Liver (tissue), 3 donors: ENCODE measurements at regions not wholly inside any gene's neighbourhood (a gene's known extent, or its start where the extent isn't known, plus 50 kb on each side); places are given as distances from the start of the nearest gene placed in this dataset.

ENCODE experiments used
- EGR1 ChIP-seq, 2 donors: IDR thresholded peaks; 2 replicates each; pipeline ENCODE4 v1.6.1; 2016 to 2018; ENCODE audit warnings: antibody characterized with exemption in 2 of 2, low read depth in 2 of 2
- GABPA ChIP-seq, 2 donors: IDR thresholded peaks in 1 of 2; conservative IDR thresholded peaks in 1 of 2; 2 replicates each; pipeline ENCODE4 v1.6.1; 2016; ENCODE audit warnings: antibody characterized with exemption in 2 of 2, mild to moderate bottlenecking in 1 of 2, moderate library complexity in 1 of 2
- HNF4G ChIP-seq: IDR thresholded peaks from 2 replicates; pipeline ENCODE4 v1.6.1; 2016; ENCODE audit warnings: antibody characterized with exemption
- JUND ChIP-seq, 2 donors: IDR thresholded peaks; 2 replicates each; pipeline ENCODE4 v1.6.1; 2016; ENCODE audit warnings: antibody characterized with exemption in 2 of 2
- RAD21 ChIP-seq, 2 donors: IDR thresholded peaks; 2 replicates each; pipeline ENCODE4 v1.6.1; 2016; ENCODE audit warnings: antibody characterized with exemption in 2 of 2, mild to moderate bottlenecking in 2 of 2
- RXRA ChIP-seq, 2 donors: IDR thresholded peaks; 2 replicates each; pipeline ENCODE4 v1.6.1; 2017 to 2018; ENCODE audit warnings: antibody characterized with exemption in 2 of 2, mild to moderate bottlenecking in 1 of 2
- SP1 ChIP-seq: IDR thresholded peaks from 2 replicates; pipeline ENCODE4 v1.6.1; 2018; ENCODE audit warnings: antibody characterized with exemption, mild to moderate bottlenecking
- TAF1 ChIP-seq: conservative IDR thresholded peaks from 2 replicates; pipeline ENCODE4 v1.6.1; 2016; ENCODE audit warnings: antibody characterized with exemption, mild to moderate bottlenecking
- YY1 ChIP-seq: IDR thresholded peaks from 2 replicates; pipeline ENCODE4 v1.6.1; 2016; ENCODE audit warnings: antibody characterized with exemption, mild to moderate bottlenecking
- TF ChIP-seq, protein P1 (sequence below): fragments of 150-350 bp; IDR thresholded peaks from 2 replicates; pipeline ENCODE4 v1.5.1; 2017; ENCODE audit warnings: improper control_type of control experiment, low read depth, low read length; ENCODE audit not compliant: missing input control
- TF ChIP-seq, protein P2 (sequence below): IDR thresholded peaks from 2 replicates; pipeline ENCODE4 v1.6.1; 2016; ENCODE audit warnings: antibody characterized with exemption
- TF ChIP-seq, protein P3 (sequence below): IDR thresholded peaks from 2 replicates; pipeline ENCODE4 v1.6.1; 2016; ENCODE audit warnings: antibody characterized with exemption
- TF ChIP-seq, protein P4 (sequence below): IDR thresholded peaks from 2 replicates; pipeline ENCODE4 v1.6.1; 2016; ENCODE audit warnings: antibody characterized with exemption
- TF ChIP-seq, protein P5 (sequence below): IDR thresholded peaks from 2 replicates; pipeline ENCODE4 v1.6.1; 2016; ENCODE audit warnings: antibody characterized with exemption, mild to moderate bottlenecking
- donor health status: healthy.
- donor health status: healthy.

DNA sequence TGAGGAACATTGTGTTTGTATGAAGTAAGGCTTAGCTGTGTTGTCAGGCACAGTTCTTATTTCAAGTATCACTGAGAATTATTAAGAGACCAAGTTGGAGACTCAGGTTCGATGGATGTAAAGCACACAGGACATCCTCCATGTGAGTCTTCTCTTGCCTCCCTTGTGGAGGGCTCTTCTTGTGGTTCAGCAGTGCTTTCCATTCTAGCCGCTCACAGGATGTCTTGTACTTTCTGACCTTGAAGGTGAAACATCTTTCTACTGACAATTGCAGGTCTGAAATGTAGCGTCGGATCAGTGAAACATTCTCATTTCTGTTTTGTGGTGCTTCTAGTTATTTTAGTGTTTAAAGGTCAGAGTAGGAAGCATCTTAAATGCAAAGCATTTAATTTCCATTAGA, 154.6 kb downstream of the HIPK3 start:
- TF ChIP-seq JUND (IDR thresholded peaks at IDR 0.05) (no peak), RAD21 (IDR thresholded peaks at IDR 0.05) (no peak), RXRA (IDR thresholded peaks at IDR 0.05) (no peak), TAF1 (no peak), GABPA (IDR thresholded peaks at IDR 0.05 in 1 of 2, conservative IDR thresholded peaks at IDR 0.05 in 1 of 2) (no peak), YY1 (no peak), EGR1 (IDR thresholded peaks at IDR 0.05; ENCODE audit: low read depth in 2 of 2) (no peak), SP1 (no peak), HNF4G (no peak)
- TF ChIP-seq, protein P1, sequence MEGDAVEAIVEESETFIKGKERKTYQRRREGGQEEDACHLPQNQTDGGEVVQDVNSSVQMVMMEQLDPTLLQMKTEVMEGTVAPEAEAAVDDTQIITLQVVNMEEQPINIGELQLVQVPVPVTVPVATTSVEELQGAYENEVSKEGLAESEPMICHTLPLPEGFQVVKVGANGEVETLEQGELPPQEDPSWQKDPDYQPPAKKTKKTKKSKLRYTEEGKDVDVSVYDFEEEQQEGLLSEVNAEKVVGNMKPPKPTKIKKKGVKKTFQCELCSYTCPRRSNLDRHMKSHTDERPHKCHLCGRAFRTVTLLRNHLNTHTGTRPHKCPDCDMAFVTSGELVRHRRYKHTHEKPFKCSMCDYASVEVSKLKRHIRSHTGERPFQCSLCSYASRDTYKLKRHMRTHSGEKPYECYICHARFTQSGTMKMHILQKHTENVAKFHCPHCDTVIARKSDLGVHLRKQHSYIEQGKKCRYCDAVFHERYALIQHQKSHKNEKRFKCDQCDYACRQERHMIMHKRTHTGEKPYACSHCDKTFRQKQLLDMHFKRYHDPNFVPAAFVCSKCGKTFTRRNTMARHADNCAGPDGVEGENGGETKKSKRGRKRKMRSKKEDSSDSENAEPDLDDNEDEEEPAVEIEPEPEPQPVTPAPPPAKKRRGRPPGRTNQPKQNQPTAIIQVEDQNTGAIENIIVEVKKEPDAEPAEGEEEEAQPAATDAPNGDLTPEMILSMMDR = no peak
- TF ChIP-seq, protein P2, sequence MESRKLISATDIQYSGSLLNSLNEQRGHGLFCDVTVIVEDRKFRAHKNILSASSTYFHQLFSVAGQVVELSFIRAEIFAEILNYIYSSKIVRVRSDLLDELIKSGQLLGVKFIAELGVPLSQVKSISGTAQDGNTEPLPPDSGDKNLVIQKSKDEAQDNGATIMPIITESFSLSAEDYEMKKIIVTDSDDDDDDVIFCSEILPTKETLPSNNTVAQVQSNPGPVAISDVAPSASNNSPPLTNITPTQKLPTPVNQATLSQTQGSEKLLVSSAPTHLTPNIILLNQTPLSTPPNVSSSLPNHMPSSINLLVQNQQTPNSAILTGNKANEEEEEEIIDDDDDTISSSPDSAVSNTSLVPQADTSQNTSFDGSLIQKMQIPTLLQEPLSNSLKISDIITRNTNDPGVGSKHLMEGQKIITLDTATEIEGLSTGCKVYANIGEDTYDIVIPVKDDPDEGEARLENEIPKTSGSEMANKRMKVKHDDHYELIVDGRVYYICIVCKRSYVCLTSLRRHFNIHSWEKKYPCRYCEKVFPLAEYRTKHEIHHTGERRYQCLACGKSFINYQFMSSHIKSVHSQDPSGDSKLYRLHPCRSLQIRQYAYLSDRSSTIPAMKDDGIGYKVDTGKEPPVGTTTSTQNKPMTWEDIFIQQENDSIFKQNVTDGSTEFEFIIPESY = no peak
- TF ChIP-seq, protein P3, sequence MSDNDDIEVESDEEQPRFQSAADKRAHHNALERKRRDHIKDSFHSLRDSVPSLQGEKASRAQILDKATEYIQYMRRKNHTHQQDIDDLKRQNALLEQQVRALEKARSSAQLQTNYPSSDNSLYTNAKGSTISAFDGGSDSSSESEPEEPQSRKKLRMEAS = no peak
- TF ChIP-seq, protein P4, sequence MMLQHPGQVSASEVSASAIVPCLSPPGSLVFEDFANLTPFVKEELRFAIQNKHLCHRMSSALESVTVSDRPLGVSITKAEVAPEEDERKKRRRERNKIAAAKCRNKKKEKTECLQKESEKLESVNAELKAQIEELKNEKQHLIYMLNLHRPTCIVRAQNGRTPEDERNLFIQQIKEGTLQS = no peak
- TF ChIP-seq, protein P5, sequence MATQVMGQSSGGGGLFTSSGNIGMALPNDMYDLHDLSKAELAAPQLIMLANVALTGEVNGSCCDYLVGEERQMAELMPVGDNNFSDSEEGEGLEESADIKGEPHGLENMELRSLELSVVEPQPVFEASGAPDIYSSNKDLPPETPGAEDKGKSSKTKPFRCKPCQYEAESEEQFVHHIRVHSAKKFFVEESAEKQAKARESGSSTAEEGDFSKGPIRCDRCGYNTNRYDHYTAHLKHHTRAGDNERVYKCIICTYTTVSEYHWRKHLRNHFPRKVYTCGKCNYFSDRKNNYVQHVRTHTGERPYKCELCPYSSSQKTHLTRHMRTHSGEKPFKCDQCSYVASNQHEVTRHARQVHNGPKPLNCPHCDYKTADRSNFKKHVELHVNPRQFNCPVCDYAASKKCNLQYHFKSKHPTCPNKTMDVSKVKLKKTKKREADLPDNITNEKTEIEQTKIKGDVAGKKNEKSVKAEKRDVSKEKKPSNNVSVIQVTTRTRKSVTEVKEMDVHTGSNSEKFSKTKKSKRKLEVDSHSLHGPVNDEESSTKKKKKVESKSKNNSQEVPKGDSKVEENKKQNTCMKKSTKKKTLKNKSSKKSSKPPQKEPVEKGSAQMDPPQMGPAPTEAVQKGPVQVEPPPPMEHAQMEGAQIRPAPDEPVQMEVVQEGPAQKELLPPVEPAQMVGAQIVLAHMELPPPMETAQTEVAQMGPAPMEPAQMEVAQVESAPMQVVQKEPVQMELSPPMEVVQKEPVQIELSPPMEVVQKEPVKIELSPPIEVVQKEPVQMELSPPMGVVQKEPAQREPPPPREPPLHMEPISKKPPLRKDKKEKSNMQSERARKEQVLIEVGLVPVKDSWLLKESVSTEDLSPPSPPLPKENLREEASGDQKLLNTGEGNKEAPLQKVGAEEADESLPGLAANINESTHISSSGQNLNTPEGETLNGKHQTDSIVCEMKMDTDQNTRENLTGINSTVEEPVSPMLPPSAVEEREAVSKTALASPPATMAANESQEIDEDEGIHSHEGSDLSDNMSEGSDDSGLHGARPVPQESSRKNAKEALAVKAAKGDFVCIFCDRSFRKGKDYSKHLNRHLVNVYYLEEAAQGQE = no peak
